ENCODE measurements at regions not wholly inside any gene's neighbourhood (a gene's known extent, or its start where the extent isn't known, plus 50 kb on each side); places are given as distances from the start of the nearest gene placed in this dataset.

- Mint-ChIP-seq H3K4me1 (ENCODE audit: low read depth, unreplicated experiment) (peaks cover 12% of the 10 kb centered on the region), H3K27ac (ENCODE audit: unreplicated experiment) (no peak overlapping the region), H3K4me3 (ENCODE audit: low read depth, unreplicated experiment) (no peak overlapping the region), H3K27me3 (ENCODE audit: unreplicated experiment) (peaks cover 52% of the 10 kb centered on the region), H3K36me3 (ENCODE audit: insufficient read depth, unreplicated experiment) (no peaks in the 10 kb centered on the region), H3K9me3 (ENCODE audit: low read depth, unreplicated experiment) (no peaks in the 10 kb centered on the region)
- TF ChIP-seq, protein P1, sequence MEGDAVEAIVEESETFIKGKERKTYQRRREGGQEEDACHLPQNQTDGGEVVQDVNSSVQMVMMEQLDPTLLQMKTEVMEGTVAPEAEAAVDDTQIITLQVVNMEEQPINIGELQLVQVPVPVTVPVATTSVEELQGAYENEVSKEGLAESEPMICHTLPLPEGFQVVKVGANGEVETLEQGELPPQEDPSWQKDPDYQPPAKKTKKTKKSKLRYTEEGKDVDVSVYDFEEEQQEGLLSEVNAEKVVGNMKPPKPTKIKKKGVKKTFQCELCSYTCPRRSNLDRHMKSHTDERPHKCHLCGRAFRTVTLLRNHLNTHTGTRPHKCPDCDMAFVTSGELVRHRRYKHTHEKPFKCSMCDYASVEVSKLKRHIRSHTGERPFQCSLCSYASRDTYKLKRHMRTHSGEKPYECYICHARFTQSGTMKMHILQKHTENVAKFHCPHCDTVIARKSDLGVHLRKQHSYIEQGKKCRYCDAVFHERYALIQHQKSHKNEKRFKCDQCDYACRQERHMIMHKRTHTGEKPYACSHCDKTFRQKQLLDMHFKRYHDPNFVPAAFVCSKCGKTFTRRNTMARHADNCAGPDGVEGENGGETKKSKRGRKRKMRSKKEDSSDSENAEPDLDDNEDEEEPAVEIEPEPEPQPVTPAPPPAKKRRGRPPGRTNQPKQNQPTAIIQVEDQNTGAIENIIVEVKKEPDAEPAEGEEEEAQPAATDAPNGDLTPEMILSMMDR (IDR thresholded peaks at IDR 0.05; ENCODE audit: unreplicated experiment): no peak
- DNase-seq: no peak
- intact Hi-C loops (cut with micrococcal nuclease; ENCODE audit: unreplicated experiment): loop anchor here (10.0 kb wide), 1 partner anchor 122 kb away; no protein-coding TSS in a partner anchor
- BruUV-seq (replicated peaks): no TSS peak
- CTCF ChIA-PET: no interaction called here
Observed at GRCh38 chr3:69542805-69543429, 157.0 kb upstream of the FRMD4B start.

GRCh38 chr3:69542089-69542804 lies 156.4 kb upstream of the FRMD4B start:
- DNase-seq: no peak
- Mint-ChIP-seq H3K9me3 (ENCODE audit: low read depth, unreplicated experiment) (no peaks in the 10 kb centered on the region), H3K4me3 (ENCODE audit: low read depth, unreplicated experiment) (peak overlapping the region; percentile 60), H3K27me3 (ENCODE audit: unreplicated experiment) (peaks cover 52% of the 10 kb centered on the region), H3K27ac (ENCODE audit: unreplicated experiment) (no peak overlapping the region), H3K36me3 (ENCODE audit: insufficient read depth, unreplicated experiment) (no peaks in the 10 kb centered on the region), H3K4me1 (ENCODE audit: low read depth, unreplicated experiment) (peaks cover 12% of the 10 kb centered on the region)
- CTCF ChIA-PET: no interaction called here
- TF ChIP-seq, protein P1 (IDR thresholded peaks at IDR 0.05; ENCODE audit: unreplicated experiment): no peak
- intact Hi-C loops (cut with micrococcal nuclease; ENCODE audit: unreplicated experiment): loop anchor here (10.0 kb wide), 1 partner anchor 123 kb away; no protein-coding TSS in a partner anchor
- no TSS peak for BruUV-seq (replicated peaks)

GRCh38 chr3:69541711-69542088 lies 155.8 kb upstream of the FRMD4B start:
- intact Hi-C loops (cut with micrococcal nuclease; ENCODE audit: unreplicated experiment): loop anchor here (10.0 kb wide), 1 partner anchor 123 kb away; no protein-coding TSS in a partner anchor
- H3K4me3 Mint-ChIP-seq (ENCODE audit: low read depth, unreplicated experiment): peak overlapping the region; percentile 60
- no peaks in the 10 kb centered on the region for H3K9me3 Mint-ChIP-seq (ENCODE audit: low read depth, unreplicated experiment)
- H3K36me3 Mint-ChIP-seq (ENCODE audit: insufficient read depth, unreplicated experiment): no peaks in the 10 kb centered on the region
- no TSS peak for BruUV-seq (replicated peaks)
- CTCF ChIA-PET: interaction anchor here (0.7 kb wide), 1 partner anchor 18 kb away, joined by 3 read pairs; no protein-coding TSS in a partner anchor
- H3K4me1 Mint-ChIP-seq (ENCODE audit: low read depth, unreplicated experiment): peaks cover 12% of the 10 kb centered on the region
- TF ChIP-seq, protein P1 (IDR thresholded peaks at IDR 0.05; ENCODE audit: unreplicated experiment): no peak
- no peak for DNase-seq
- no peak overlapping the region for H3K27ac Mint-ChIP-seq (ENCODE audit: unreplicated experiment)
- peaks cover 52% of the 10 kb centered on the region for H3K27me3 Mint-ChIP-seq (ENCODE audit: unreplicated experiment)

DNA sequence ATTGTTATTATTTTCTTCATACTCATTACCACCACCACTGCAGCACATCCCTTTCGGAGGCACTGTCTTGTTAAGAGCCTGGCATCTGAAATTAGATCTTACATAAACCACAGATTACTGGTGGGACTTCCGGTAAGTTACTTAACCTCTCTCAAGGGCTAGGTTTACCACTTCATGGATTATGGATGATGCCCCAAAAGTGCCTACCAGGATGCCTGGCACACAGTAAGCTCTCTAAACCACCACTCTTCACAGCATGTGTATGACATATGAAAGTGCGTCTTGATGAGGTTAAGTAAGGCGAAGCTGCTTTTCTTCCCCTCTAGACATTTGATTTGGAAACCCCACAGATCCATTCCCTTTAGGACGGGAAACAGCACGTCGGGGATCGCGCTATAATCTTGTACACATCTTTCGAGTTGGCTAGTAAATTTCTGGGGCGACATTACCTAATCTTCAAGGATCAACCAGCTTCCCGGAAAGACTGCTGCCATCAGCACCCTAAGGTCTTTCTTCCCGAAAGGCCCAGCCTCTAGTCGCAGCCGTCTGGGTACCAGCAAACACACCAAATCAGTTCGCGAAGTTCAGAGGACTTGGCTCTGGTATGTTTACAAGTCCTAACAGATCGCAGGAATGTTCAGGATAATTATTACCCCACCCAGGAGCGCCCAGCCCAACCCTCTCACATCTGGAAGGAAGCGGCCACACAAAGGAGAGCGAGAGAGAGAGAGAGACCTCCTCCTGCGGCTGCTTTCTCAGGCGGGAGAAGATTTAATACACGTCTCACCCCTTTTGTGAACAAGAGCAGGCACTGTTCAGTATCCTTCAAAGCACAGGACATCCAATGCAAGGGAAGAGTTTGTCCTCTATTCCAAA lies 155.1 kb upstream of the FRMD4B start:
- Mint-ChIP-seq H3K36me3 (ENCODE audit: insufficient read depth, unreplicated experiment) (no peaks in the 10 kb centered on the region), H3K4me1 (ENCODE audit: low read depth, unreplicated experiment) (peaks cover 12% of the 10 kb centered on the region), H3K27ac (ENCODE audit: unreplicated experiment) (no peak overlapping the region), H3K4me3 (ENCODE audit: low read depth, unreplicated experiment) (peak overlapping the region; percentile 60), H3K9me3 (ENCODE audit: low read depth, unreplicated experiment) (no peaks in the 10 kb centered on the region), H3K27me3 (ENCODE audit: unreplicated experiment) (peaks cover 52% of the 10 kb centered on the region)
- CTCF ChIA-PET: interaction anchor here (0.7 kb wide), 1 partner anchor 17 kb away, joined by 3 read pairs; no protein-coding TSS in a partner anchor
- TF ChIP-seq, protein P1 (IDR thresholded peaks at IDR 0.05; ENCODE audit: unreplicated experiment): no peak
- peak; percentile 7 for DNase-seq
- no TSS peak for BruUV-seq (replicated peaks)
- intact Hi-C loops (cut with micrococcal nuclease; ENCODE audit: unreplicated experiment): loop anchor here (10.0 kb wide), 1 partner anchor 124 kb away; no protein-coding TSS in a partner anchor

Data from Calu3 (cell line).